GM12872 (cell line): ENCODE measurements at regions not wholly inside any gene's neighbourhood (a gene's known extent, or its start where the extent isn't known, plus 50 kb on each side); places are given as distances from the start of the nearest gene placed in this dataset.
A peak's percentile ranks its signal among the peaks of the same experiment; 100 is the strongest.

Experiments used
- CTCF ChIP-seq: IDR thresholded peaks from 3 replicates; pipeline ENCODE4 v1.5.1; 2011; ENCODE audit warnings: low read depth, mild to moderate bottlenecking, low read length, moderate library complexity; ENCODE audit not compliant: insufficient read depth

GRCh38 chr1:147349533-147349932 is 107.0 kb downstream of the CHD1L start:
- no peak for TF ChIP-seq CTCF

GRCh38 chr1:147351140-147351835 is 108.8 kb downstream of the CHD1L start:
- no peak for TF ChIP-seq CTCF

- no peak for TF ChIP-seq CTCF
Measured at GRCh38 chr1:147377263-147378246, 135.1 kb downstream of the CHD1L start.

- no peak for TF ChIP-seq CTCF
Measured at GRCh38 chr1:147379889-147380288, 137.4 kb downstream of the CHD1L start.

- no peak for TF ChIP-seq CTCF
Measured at GRCh38 chr1:147384804-147385203, 142.3 kb downstream of the CHD1L start.

- no peak for TF ChIP-seq CTCF
Measured at GRCh38 chr1:147388969-147389368, 146.5 kb downstream of the CHD1L start.

- peak; percentile 81 for TF ChIP-seq CTCF
Measured at GRCh38 chr1:147389532-147390184, 147.2 kb downstream of the CHD1L start.
